GM12878 (cell line): ENCODE measurements at regions not wholly inside any gene's neighbourhood (a gene's known extent, or its start where the extent isn't known, plus 50 kb on each side); places are given as distances from the start of the nearest gene placed in this dataset.

Experiments used
- ATAC-seq: fragments of 200-7000 bp; cut with Tn5 transposase; 3 replicates; pipeline ENCODE4 v1.9.1; 2020; ENCODE audit warnings: mild to moderate bottlenecking, moderate library complexity
- BruUV-seq: library from RNA; stranded (reverse); fragments of 400-500 nt; replicated peaks from 2 replicates; lab custom pipeline; 2021; lab: Mats Ljungman, UMichigan
- CTCF ChIA-PET: fragments of 300-600 bp; sonication (Branson Sonifier 250); formaldehyde crosslinking; extraction: SDS; loops from one replicate; lab custom pipeline; 2021; ENCODE audit warnings: inconsistent platforms; lab: Yijun Ruan, JAX
- POLR2A ChIA-PET: fragments of 350-600 bp; formaldehyde crosslinking; extraction: SDS; loops from one replicate; lab custom pipeline; 2021; ENCODE audit warnings: inconsistent platforms; lab: Charles Lee
- RAD21 ChIA-PET: fragments of 300-600 bp; sonication (Branson Sonifier 250); formaldehyde crosslinking; loops from one replicate; lab custom pipeline; 2023; ENCODE audit warnings: antibody characterized with exemption; ENCODE audit not compliant: unreplicated experiment; lab: Charles Lee
- SMC1A ChIA-PET: fragments of 300-600 bp; sonication (Branson Sonifier 250); formaldehyde crosslinking; loops from one replicate; lab custom pipeline; 2023; ENCODE audit not compliant: unreplicated experiment, uncharacterized antibody; lab: Charles Lee
- DNase-seq: peaks from one replicate; pipeline ENCODE4 v3.0.0-alpha.2; 2011; ENCODE audit warnings: low read depth, low spot score
- FAIRE-seq: peaks from 3 replicates; lab custom pipeline; 2011; peaks lifted over from hg19 to GRCh38; lab: Jason Lieb, UNC
- H2AFZ ChIP-seq: 2 replicates; pipeline ENCODE4 v1.6.0; 2011; ENCODE audit warnings: low read depth, low read length, control low read depth; ENCODE audit not compliant: control insufficient read depth
- H3K27ac ChIP-seq: 2 replicates; pipeline ENCODE4 v1.5.1; 2011; ENCODE audit warnings: control low read depth; ENCODE audit not compliant: control insufficient read depth, insufficient read depth
- H3K27me3 ChIP-seq, 2 experiments: replicated peaks in 1 of 2; 2 replicates each; pipeline versions ENCODE4 v1.6.0 to v1.6.1; 2011; ENCODE audit warnings: low read length in 1 of 2; ENCODE audit not compliant: control insufficient read depth in 2 of 2, insufficient read depth in 2 of 2
- H3K36me3 ChIP-seq, 2 experiments: 2 replicates each; pipeline ENCODE4 v1.5.1; 2011; ENCODE audit warnings: low read length in 1 of 2; ENCODE audit not compliant: control insufficient read depth in 2 of 2, insufficient read depth in 2 of 2
- H3K4me1 ChIP-seq: 2 replicates; pipeline ENCODE4 v1.6.1; 2011; ENCODE audit warnings: mild to moderate bottlenecking, low read length, moderate library complexity, mixed read lengths; ENCODE audit not compliant: control insufficient read depth, insufficient read depth
- H3K4me2 ChIP-seq: 2 replicates; pipeline ENCODE4 v1.6.0; 2011; ENCODE audit warnings: control low read depth; ENCODE audit not compliant: control insufficient read depth, insufficient read depth
- H3K4me3 ChIP-seq: fragments of 200-600 bp; sonication (generic); 2 replicates; pipeline ENCODE4 v1.5.1; 2016
- H3K79me2 ChIP-seq: 2 replicates; pipeline ENCODE4 v1.6.0; 2011; ENCODE audit warnings: low read length; ENCODE audit not compliant: control insufficient read depth, insufficient read depth
- H3K9ac ChIP-seq: 2 replicates; pipeline ENCODE4 v1.8.0; 2011; ENCODE audit warnings: low read length, control low read depth, mixed read lengths; ENCODE audit not compliant: control insufficient read depth, insufficient read depth
- H3K9me3 ChIP-seq: replicated peaks from 3 replicates; pipeline ENCODE4 v1.5.1; 2011; ENCODE audit warnings: mild to moderate bottlenecking, low read length; ENCODE audit not compliant: control insufficient read depth, insufficient read depth
- H4K20me1 ChIP-seq: 2 replicates; pipeline ENCODE4 v1.6.0; 2011; ENCODE audit not compliant: control insufficient read depth, insufficient read depth
- CBX5 ChIP-seq: sonication (generic); IDR thresholded peaks from 2 replicates; pipeline ENCODE4 v1.6.1; 2016; ENCODE audit warnings: low read depth, moderate library complexity, mild to moderate bottlenecking, inconsistent platforms
- CHD4 ChIP-seq: fragments of 200-600 bp; sonication (generic); IDR thresholded peaks from 2 replicates; pipeline ENCODE4 v1.6.1; 2016; ENCODE audit warnings: mild to moderate bottlenecking
- CREM ChIP-seq: IDR thresholded peaks from 2 replicates; pipeline ENCODE4 v1.6.1; 2014; ENCODE audit warnings: antibody characterized with exemption, low read depth
- DPF2 ChIP-seq: fragments of 450-650 bp; IDR thresholded peaks from 2 replicates; pipeline ENCODE4 v1.6.1; 2017; ENCODE audit warnings: mild to moderate bottlenecking
- HDAC6 ChIP-seq: fragments of 200-600 bp; sonication (generic); IDR thresholded peaks from one replicate; pipeline ENCODE4 v1.8.0; 2017; ENCODE audit warnings: antibody characterized with exemption; ENCODE audit not compliant: unreplicated experiment
- HSF1 ChIP-seq: fragments of 150-350 bp; IDR thresholded peaks from 2 replicates; pipeline ENCODE4 v1.6.1; 2014; ENCODE audit warnings: mild to moderate bottlenecking, low read depth, low read length
- MTA3 ChIP-seq: IDR thresholded peaks from 2 replicates; pipeline ENCODE4 v1.6.1; 2012; ENCODE audit warnings: low read length, inconsistent platforms, borderline replicate concordance
- NKRF ChIP-seq: fragments of 450-650 bp; conservative IDR thresholded peaks from 2 replicates; pipeline ENCODE4 v1.6.1; 2017; ENCODE audit warnings: mild to moderate bottlenecking, moderate library complexity
- PBX3 ChIP-seq: IDR thresholded peaks from 2 replicates; pipeline ENCODE4 v1.6.1; 2011; ENCODE audit warnings: mild to moderate bottlenecking, low read depth, low read length, moderate library complexity; ENCODE audit not compliant: insufficient replicate concordance
- RELB ChIP-seq: fragments of 450-650 bp; IDR thresholded peaks from 2 replicates; pipeline ENCODE4 v1.6.1; 2017; ENCODE audit warnings: low read depth, mild to moderate bottlenecking, moderate library complexity
- ZBTB40 ChIP-seq: fragments of 450-650 bp; IDR thresholded peaks from 2 replicates; pipeline ENCODE4 v1.6.1; 2016; ENCODE audit warnings: mild to moderate bottlenecking, moderate library complexity, borderline replicate concordance
- ZZZ3 ChIP-seq: IDR thresholded peaks from 2 replicates; pipeline ENCODE4 v1.6.1; 2011; ENCODE audit warnings: low read depth; ENCODE audit not compliant: control insufficient read depth, insufficient read length
- WGBS: methylation state at CpG from one replicate; pipeline ENCODE4 v1.1.6; 2016; ENCODE audit warnings: low lambda C conversion rate; ENCODE audit not compliant: insufficient replicate concordance, insufficient coverage; ENCODE audit errors: missing lambda C conversion rate; 5-methylcytosine and 5-hydroxymethylcytosine counted together
- in situ Hi-C: fragments of 300-500 bp; cut with MboI; formaldehyde crosslinking; loops from 9 replicates; pipeline ENCODE4 v1.14.3; 2018; ENCODE audit warnings: mixed read lengths
- intact Hi-C: fragments of 100-400 bp; cut with micrococcal nuclease; formaldehyde crosslinking; loops from one replicate; pipeline ENCODE4 v1.14.2; 2022; ENCODE audit not compliant: unreplicated experiment

- DNase-seq (no peak), ATAC-seq (no peak), FAIRE-seq (no peak)
- Histone ChIP-seq H3K4me1 (no peaks in the 10 kb centered on the region), H2AFZ (no peak overlapping the region), H3K9ac (no peak overlapping the region), H3K36me3 (no peaks in the 10 kb centered on the region), H3K79me2 (no peaks in the 10 kb centered on the region), H3K9me3 (no peaks in the 10 kb centered on the region), H3K27ac (no peak overlapping the region), H3K4me2 (no peak overlapping the region), H3K4me3 (no peak overlapping the region), H3K27me3 (no peaks in the 10 kb centered on the region), H4K20me1 (no peaks in the 10 kb centered on the region)
- 13% methylated on average over 2 of the region's 2 CpGs for WGBS
- ChIA-PET RAD21 (no interaction called here), CTCF (interaction anchor here (0.6 to 1.2 kb wide), 2 partner anchors 9 to 14 kb away, joined by 3 to 4 read pairs; no protein-coding TSS in a partner anchor), SMC1A (interaction anchor here (0.6 kb wide), 1 partner anchor 34 kb away, joined by 3 read pairs; no protein-coding TSS in a partner anchor), POLR2A (no interaction called here)
- BruUV-seq, result no TSS peak
- intact Hi-C loops (loop anchor here (10.0 kb wide), 1 partner anchor 1121 kb away; no protein-coding TSS in a partner anchor), in situ Hi-C loops (loop anchor here (10.0 kb wide), 2 partner anchors 231 to 391 kb away; no protein-coding TSS in a partner anchor)
- TF ChIP-seq NKRF (no peak), RELB (no peak), CREM (no peak), ZZZ3 (no peak), HDAC6 (no peak), MTA3 (no peak), CHD4 (no peak), HSF1 (no peak), ZBTB40 (no peak), DPF2 (no peak), PBX3 (no peak), CBX5 (no peak)
Observed at GRCh38 chr10:106185951-106186350, 978.6 kb downstream of the SORCS1 start.
